ENCODE measurements at regions not wholly inside any gene's neighbourhood (a gene's known extent, or its start where the extent isn't known, plus 50 kb on each side); places are given as distances from the start of the nearest gene placed in this dataset.
"Not testable (repeated sequence)": the region's sequence is repeated elsewhere in the genome, so short reads cannot be mapped to it uniquely, and the experiment has no call there.

DNA sequence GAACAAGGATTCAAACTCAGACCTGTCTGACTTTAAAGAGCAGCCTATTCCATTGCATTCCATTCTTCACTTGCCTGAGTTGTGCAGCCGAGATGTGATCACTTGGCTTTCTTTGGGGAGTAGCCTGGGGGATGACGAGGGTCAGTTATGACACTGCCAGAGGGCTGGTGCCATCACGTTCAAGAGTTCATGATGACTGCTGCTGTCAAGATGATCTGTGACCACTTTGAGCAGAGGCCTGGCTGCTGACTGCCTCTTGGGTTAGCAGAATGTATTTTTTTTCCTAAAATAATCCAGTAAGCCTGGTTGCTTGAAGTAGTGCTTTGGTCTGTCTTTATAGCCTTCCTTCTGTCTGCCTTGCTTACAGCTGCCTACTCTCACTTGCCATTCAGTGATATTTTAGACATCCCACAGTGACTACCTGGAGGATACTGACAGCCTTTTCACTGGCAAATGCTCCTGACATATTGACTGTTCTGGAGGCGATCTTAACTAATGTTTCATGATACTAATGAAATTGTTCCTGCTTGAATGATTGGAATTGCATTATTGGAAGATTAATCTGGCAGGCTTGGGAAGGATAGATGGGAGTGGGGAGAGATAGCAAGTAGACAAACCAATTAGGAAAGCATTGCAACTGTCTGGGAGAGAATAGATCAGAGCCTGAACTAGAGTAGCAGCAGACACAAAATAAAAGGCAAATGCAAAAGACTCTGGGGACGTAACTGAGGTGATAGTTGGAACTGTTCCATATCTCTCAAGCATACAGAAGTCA is 221.6 kb upstream of the LCORL start:
- DNase-seq (ENCODE audit: low read depth), result no peak

DNA sequence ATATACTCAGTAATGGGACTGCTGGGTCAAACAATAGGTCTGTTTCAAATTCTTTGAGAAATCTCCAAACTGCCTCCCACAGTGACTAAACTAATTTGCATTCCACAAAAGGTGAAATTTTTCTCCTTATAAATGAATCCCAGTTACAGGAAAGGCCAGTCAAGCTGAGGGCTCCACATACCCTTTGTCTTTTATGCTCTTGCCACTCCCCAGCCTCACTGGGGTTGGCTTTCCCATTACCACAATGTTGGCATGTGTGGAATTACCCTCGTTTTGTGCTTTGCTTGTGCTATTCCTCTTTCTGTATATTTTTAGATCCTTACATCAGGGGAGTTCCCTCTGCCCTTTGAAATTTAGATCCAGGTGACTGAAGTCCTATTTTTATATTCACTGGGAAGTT is 220.2 kb upstream of the LCORL start:
- no peak for DNase-seq (ENCODE audit: low read depth)

DNA sequence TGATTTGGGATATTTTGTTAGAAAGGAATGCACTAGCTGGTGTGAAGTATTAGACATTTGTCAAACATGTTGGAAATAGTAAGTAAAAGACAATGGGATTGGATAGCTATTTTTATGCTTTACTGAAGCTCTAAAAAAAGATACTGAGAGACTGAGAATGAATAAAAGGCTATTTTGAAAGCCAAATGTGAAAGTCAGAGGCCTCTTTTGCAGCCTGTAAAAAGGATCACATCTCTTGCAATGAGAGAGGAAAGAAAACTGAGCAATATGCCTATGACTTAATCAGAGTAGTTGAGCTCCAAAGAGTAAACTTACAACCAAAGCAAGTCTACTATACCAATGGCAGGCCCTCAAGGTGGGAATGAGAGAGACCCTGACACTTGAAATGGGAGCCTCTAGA is 212.6 kb upstream of the LCORL start:
- no peak for DNase-seq (ENCODE audit: low read depth)

GRCh38 chr4:18231726-18232125 is 210.2 kb upstream of the LCORL start:
- no peak for DNase-seq (ENCODE audit: low read depth)

DNA sequence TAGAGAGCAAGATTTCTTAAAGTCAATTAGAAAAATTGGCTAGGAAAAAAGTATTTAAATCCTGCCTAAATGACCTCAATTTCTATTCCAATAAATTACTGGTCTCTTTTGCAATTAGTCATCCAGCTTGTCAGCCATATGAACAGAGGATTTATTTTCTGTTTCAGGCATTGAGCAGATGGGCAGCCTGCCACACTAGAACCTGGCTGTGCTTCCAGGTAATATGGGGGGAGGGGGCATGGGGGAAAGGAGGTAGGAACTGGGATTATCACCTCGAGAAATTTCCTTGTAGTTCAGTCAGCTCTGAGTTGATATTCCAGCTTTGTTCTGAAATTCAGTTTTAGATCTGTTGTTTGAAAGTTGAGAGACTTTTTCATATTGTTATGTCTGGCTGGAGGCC is 206.3 kb upstream of the LCORL start:
- DNase-seq (ENCODE audit: low read depth), result no peak

- no peak for DNase-seq (ENCODE audit: low read depth)
Measured at GRCh38 chr4:18214411-18215055, 193.0 kb upstream of the LCORL start.

- no peak for DNase-seq (ENCODE audit: low read depth)
Measured at GRCh38 chr4:18213576-18214198, 192.1 kb upstream of the LCORL start.

DNA sequence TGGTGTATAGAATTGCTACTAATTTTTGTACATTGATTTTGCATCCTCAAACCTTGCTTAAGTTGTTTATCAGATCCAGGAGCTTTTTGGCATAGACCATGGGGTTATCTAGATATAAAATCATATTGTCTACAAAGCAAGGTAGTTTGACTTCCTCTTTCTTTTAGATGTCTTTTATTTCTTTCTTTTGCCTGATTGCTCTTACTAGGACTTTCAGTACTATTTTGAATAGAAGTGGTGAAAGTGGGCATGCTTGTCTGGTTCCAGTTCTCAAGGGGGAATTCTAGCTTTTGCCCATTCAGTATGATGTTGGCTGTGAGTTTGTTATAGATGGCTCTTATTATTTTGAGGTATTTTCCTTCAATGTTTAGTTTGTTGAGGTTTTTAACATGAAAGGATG is 187.9 kb upstream of the LCORL start:
- DNase-seq (ENCODE audit: low read depth), result no peak

DNA sequence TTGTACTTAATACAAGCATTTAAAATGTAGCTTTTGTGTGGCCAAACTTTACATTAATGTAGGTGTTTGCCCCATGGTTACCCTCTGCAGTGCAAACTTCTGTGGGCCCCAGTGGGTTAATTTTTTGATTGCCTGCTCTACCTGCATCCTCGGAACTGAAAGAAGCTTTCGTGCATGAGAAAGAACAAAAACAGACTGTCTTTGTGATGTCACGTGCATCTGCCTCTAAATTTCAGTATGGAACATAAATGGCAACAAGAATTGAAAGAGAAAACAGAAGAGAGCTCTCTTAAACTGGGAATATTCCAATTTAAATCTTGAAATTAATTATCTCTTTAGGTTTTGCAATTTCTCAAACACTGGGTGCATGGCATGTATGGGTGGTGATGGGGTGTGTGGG is 182.4 kb upstream of the LCORL start:
- no peak for DNase-seq (ENCODE audit: low read depth)

GRCh38 chr4:18202486-18202885 is 180.9 kb upstream of the LCORL start:
- no peak for DNase-seq (ENCODE audit: low read depth)

- no peak for DNase-seq (ENCODE audit: low read depth)
Measured at GRCh38 chr4:18201885-18202284, 180.3 kb upstream of the LCORL start.

GRCh38 chr4:18198653-18199052 is 177.1 kb upstream of the LCORL start:
- DNase-seq (ENCODE audit: low read depth), result no peak

- DNase-seq (ENCODE audit: low read depth), result no peak
Measured at GRCh38 chr4:18197467-18197866, 175.9 kb upstream of the LCORL start.

- DNase-seq (ENCODE audit: low read depth), result no peak
Measured at GRCh38 chr4:18194278-18194677, 172.7 kb upstream of the LCORL start.

GRCh38 chr4:18192901-18193300 is 171.3 kb upstream of the LCORL start:
- DNase-seq (ENCODE audit: low read depth), result no peak

- DNase-seq (ENCODE audit: low read depth), result no peak
Measured at GRCh38 chr4:18185491-18185890, 163.9 kb upstream of the LCORL start.

DNA sequence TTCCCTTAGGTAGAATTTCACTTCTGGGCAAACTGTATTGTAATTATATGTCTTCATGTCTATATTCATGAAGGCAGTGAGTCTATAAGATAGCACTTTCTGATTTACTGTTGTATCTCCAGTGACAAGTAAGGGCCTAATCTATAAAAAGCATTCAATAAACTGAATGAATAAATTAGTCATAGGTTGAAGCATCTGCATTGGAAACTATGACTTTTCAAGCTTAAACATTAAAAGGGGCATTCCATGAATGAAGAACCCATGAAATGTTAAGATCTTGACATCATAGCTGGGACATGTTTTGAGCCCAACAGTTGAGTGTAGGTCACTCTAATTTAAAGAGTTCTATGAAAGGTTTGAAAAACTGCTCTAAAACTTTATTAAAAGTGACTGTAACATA is 159.3 kb upstream of the LCORL start:
- DNase-seq (ENCODE audit: low read depth), result no peak

- no peak for DNase-seq (ENCODE audit: low read depth)
Measured at GRCh38 chr4:18180122-18180521, 158.6 kb upstream of the LCORL start.

DNA sequence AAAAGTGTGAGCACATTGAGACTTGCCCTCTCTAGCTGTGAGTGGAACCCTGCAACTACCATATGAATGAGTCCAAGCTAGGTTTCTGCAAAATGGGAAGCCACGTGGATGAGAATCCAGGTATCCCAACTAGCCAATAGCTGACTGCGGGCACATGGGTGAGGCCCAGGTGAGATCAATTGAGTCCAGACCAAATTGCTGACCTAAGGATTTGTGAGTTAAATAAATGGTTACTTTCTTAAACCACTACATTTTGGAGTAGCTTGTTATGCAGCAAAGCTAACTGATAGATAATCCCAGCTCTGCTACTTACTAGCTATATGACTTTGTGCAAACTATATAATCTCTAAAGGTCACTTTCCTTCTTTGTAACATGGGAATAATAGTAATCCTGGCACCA is 150.3 kb upstream of the LCORL start:
- no peak for DNase-seq (ENCODE audit: low read depth)

DNA sequence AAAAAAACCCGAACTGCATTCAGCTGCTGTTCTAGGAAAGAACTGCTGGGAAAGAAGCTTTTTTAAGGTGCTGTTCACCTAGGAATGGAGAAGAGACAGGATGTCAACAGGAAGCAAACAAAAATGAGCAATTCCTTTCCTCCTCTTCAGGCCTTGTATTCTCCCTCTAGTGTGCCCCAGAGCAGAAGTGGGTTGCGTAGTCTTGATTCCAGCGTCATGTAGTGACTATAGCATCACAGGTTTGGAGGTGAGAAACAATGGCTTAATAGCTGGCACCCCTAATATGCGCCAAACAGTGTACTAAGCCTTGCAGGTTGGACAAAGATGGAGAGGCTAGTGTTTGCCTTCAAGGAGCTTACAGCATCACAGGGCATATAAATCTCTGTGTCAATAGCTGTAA is 146.3 kb upstream of the LCORL start:
- no peak for DNase-seq (ENCODE audit: low read depth)

DNA sequence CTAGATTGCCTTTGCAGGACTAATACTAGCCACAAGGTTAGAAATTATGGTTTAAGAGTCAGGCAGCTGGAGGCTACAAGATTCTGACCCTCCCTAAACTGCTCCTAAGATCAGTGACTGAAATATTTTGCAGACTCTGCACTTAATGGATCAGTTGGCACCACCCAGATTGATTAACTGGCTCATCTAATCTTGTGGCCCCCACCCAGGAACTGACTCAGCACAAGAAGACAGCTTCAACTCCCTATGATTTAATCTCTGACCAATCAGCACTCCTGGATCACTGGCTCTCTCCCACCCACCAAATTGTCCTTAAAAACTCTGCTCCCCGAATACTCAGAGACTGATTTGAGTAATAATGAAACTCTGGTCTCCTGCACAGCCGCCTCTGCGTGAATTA is 145.4 kb upstream of the LCORL start:
- DNase-seq (ENCODE audit: low read depth), result no peak

DNA sequence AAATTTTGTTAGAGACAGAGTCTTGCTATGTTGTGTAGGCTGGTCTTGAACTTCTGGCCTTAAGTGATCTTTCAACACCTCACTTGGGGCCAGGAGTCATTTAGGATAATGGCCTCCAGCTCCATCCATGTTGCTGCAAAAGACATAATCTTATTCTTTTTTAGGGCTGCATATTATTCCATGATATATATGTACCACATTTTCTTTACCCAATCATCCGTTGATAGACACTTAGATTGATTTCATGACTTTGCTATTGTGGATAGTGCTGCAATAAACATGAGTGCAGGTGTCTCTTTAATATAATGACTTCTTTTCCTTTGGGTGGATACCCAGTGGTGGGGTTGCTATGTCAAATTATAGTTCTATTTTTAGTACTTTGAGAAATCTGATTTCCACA is 140.9 kb upstream of the LCORL start:
- DNase-seq (ENCODE audit: low read depth), result no peak

DNA sequence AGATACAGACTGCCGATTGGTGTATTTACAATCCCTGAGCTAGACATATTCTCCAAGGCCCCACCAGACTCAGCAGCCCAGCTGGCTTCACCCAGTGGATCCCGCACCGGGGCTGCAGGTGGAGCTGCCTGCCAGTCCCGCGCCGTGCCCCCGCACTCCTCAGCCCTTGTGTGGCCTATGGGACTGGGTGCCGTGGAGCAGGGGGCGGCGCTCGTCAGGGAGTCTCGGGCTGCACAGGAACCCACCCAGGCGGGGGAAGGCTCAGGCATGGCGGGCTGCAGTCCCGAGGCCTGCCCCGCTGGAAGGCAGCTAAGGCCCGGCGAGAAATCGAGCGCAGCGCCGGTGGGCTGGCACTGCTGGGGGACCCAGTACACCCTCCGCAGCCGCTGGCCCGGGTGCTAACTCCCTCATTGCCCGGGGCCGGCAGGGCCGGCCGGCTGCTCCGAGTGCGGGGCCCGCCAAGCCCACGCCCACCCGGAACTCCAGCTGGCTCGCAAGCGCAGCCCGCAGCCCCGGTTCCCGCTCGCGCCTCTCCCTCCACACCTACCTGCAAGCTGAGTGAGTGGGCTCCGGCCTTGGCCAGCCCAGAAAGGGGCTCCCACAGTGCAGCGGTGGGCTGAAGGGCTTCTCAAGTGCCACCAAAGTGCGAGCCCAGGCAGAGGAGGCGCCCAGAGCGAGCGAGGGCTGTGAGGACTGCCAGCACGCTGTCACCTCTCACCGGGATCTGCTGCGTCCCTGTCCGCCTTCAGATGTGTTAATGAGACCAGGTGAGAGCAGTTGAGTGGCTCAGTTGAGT is 137.8 kb upstream of the LCORL start:
- not testable (repeated sequence) for DNase-seq (ENCODE audit: low read depth)
